NCI-H2196 treated with DMSO at 0.1 percent for 48 hours (cell line): ENCODE measurements at regions not wholly inside any gene's neighbourhood (a gene's known extent, or its start where the extent isn't known, plus 50 kb on each side); places are given as distances from the start of the nearest gene placed in this dataset.
"Not testable (repeated sequence)": the region's sequence is repeated elsewhere in the genome, so short reads cannot be mapped to it uniquely, and the experiment has no call there.

Experiments used
- DNase-seq: peaks from one replicate; lab custom pipeline; 2025; ENCODE audit not compliant: unreplicated experiment; lab: John Stamatoyannopoulos, UW

- DNase-seq, result not testable (repeated sequence)
Measured at GRCh38 chr16:29260683-29261426, 145.7 kb downstream of the NPIPB11 start.

- DNase-seq, result not testable (repeated sequence)
Measured at GRCh38 chr16:29259635-29260457, 146.7 kb downstream of the NPIPB11 start.

GRCh38 chr16:29258946-29259634 is 147.4 kb downstream of the NPIPB11 start:
- not testable (repeated sequence) for DNase-seq

GRCh38 chr16:29257419-29258336 is 148.8 kb downstream of the NPIPB11 start:
- not testable (repeated sequence) for DNase-seq

GRCh38 chr16:29256501-29256981 is 150.0 kb downstream of the NPIPB11 start:
- no peak for DNase-seq

- DNase-seq, result not testable (repeated sequence)
Measured at GRCh38 chr16:29255957-29256356, 150.6 kb downstream of the NPIPB11 start.

- DNase-seq, result not testable (repeated sequence)
Measured at GRCh38 chr16:29255496-29255796, 151.1 kb downstream of the NPIPB11 start.

- no peak for DNase-seq
Measured at GRCh38 chr16:29254676-29255495, 151.6 kb downstream of the NPIPB11 start.

- not testable (repeated sequence) for DNase-seq
Measured at GRCh38 chr16:29253716-29254590, 152.6 kb downstream of the NPIPB11 start.

GRCh38 chr16:29253066-29253590 is 153.4 kb downstream of the NPIPB11 start:
- not testable (repeated sequence) for DNase-seq

GRCh38 chr16:29252311-29252710 is 154.2 kb downstream of the NPIPB11 start:
- not testable (repeated sequence) for DNase-seq

- not testable (repeated sequence) for DNase-seq
Measured at GRCh38 chr16:29251571-29252011, 154.9 kb downstream of the NPIPB11 start.

- not testable (repeated sequence) for DNase-seq
Measured at GRCh38 chr16:29250923-29251434, 155.5 kb downstream of the NPIPB11 start.

GRCh38 chr16:29250469-29250868 is 156.0 kb downstream of the NPIPB11 start:
- not testable (repeated sequence) for DNase-seq

- not testable (repeated sequence) for DNase-seq
Measured at GRCh38 chr16:29248940-29249318, 157.6 kb downstream of the NPIPB11 start.

GRCh38 chr16:29248306-29248939 is 158.1 kb downstream of the NPIPB11 start:
- not testable (repeated sequence) for DNase-seq

GRCh38 chr16:29246091-29246490 is 160.4 kb downstream of the NPIPB11 start:
- not testable (repeated sequence) for DNase-seq
